ENCODE measurements at regions not wholly inside any gene's neighbourhood (a gene's known extent, or its start where the extent isn't known, plus 50 kb on each side); places are given as distances from the start of the nearest gene placed in this dataset.
"Not testable (repeated sequence)": the region's sequence is repeated elsewhere in the genome, so short reads cannot be mapped to it uniquely, and the experiment has no call there.

DNA sequence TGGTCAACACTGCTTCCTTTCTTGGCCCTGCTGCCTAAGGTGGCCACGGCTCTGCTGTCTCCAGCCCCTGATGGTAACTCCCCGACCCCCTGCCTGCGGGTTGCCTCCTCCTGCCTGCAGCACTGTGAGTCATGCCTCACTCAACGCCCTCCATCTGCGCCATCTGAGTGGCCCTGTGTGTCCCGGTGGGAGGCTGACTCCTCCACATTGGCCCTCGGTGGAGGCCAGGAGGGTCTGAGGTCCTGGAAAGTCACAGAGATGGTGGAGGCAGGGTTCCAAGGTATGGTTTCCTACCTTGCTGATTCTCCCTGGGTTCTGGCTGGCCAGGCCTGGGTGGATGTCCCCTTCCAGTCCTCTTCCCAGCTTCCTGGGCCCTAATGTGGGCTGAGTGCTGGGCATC lies 64.5 kb upstream of the ADAMTS2 start:
- DNase-seq (ENCODE audit: low read depth): no peak

DNA sequence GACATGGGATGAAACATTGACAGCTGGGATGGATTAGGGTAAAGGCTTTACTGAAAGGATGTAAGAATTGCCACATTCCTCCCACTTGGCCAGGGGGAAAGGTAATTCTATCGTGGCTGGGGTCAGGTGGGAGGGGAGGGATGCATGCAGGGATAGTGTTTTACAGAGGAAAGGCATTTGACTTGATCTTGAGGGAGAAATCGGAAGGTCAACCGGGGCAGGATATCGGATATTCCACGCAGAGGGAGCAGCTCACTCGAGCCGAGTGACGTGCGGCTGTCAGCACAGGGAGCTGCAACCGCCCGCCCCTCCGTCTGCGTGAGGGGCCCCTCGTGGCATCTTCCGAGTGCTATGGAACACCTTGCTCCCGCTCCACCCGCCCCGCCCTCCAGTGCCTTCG lies 63.4 kb upstream of the ADAMTS2 start:
- DNase-seq (ENCODE audit: low read depth): no peak

DNA sequence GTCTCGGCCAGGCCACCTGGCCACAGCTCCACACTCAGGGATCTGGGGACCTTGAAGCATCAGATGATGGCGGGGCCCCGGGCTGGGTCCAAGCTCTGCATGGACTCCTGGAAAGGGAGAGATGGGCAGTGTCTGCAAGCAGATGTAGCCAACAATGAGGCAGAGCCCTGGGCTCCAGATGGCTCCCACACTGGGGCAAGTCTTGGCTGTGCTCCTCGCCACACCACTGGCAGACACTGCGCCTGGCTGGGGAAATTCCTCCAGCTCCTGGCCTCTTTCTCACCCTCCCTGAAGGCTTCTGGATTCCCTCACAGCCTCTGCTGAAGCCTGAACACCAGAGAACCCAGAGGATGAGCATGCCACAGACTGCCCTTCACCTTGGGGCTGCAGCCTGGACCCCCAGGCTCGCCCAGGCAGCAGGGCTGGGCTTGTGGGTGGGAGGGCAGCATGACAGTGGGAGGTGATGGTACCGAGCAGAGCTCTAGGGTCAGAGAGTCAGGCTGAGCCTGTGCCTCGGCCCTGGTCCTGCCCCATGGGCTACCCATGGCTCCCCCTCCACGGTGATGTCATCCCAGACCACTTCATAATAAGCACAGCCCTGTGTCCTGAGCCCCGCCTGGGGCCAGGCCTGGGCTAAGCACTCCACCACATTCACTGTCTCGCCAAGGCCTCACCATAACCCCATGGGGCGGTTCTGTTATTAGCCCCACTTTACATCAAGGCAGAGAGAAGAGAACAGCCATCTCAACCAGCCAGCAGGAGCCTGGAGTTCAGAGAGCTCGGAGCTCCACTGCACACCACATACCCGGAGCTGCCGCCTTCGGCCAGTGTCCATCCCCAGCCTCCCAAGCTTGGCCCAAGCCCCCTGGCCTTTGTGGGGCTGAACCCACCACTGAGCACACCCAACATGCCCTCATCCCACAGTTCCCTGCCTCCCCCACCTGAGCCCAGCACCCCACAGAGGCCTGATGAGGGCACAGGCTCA lies 62.2 kb upstream of the ADAMTS2 start:
- DNase-seq (ENCODE audit: low read depth): peak; percentile 24

DNA sequence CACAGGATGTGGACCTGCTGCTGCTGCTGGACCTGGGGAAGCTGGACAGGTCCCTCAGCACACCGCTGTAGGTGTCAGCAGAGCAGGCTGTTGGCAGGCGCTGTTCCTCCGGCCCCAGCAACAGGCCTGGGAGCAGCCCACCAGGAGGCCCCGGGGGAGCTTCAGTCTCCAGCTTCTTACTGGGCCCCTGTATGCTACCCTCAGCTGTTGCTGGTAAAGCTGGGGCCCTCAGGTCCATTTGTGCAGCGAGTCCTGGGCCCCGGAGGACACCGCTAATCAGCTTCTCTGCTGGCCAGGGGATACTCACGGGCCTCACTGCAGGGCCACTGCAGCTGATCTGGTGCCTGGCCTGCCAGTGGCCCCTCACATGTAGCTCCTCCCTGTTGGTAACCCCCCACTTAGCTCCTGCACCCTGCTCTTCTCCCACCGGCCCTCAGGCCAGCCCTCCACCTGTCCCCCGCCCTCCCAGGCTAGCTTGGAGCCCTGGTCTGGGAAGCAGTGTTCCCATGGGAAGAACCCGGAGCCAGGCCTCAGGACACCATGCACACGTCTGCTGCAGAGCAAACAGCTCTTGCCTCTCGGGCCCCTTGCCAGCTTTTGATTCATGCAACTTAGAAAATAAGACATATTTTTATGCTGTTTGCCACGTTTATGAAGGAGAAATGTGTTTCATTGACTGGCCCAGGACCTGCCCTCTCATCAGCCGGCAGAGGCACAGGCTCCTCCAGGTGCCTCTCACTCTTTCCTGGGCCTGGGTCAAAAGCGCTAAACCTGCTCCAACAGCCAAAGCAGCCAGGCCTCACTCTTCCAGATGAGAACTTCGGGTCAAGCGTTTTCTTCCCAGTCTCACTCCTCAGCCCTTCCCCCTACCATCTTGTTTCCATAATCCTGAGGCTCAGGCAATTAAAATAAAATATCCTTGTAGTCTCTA lies 61.0 kb upstream of the ADAMTS2 start:
- DNase-seq (ENCODE audit: low read depth): peak; percentile 28

DNA sequence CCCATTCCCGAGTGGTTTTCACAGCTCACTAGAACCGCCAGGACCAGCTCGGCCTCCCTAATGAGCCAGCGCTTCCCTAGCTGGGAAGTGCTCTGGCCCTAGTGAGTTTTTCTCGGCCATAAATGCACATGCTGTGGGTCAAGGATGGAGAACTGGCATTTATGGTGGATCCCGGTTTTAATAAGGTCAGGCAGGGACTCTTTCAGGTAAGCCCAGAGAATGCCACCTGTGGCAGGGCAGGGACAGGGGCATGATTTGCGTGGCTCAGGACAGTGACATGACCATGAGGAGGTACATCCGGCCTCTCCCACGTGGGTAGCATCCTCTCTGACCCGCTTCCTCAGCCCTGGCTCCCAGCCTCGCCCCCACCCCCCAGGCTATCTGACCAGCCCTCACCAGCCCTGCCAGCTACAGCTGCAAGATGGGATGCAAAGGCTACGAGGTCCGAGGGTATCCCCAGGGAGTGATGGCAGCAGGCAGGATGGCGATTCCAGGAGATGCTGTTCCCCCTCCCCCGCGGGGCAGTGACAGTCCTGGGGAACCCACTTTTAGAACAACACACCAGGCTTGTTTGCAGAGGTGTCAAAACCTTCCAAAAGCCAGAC lies 60.3 kb upstream of the ADAMTS2 start:
- DNase-seq (ENCODE audit: low read depth): no peak

DNA sequence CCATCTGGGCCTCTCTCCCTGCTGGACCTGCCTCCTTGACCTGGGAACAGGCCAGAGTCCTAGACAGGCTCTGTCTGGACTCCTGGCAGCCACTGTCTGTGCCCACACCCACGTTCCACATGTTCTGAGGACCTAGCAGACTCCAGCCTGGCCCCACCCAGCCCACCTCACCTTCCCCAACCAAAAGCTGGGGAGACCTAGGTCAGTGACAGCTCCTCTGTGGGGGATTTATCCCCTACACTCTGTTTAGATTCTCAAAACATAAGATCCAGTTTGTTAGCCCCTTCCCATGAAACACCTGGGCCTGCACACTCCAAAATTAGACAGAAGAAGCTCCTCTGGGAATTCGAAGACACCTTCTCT lies 59.8 kb upstream of the ADAMTS2 start:
- DNase-seq (ENCODE audit: low read depth): no peak

DNA sequence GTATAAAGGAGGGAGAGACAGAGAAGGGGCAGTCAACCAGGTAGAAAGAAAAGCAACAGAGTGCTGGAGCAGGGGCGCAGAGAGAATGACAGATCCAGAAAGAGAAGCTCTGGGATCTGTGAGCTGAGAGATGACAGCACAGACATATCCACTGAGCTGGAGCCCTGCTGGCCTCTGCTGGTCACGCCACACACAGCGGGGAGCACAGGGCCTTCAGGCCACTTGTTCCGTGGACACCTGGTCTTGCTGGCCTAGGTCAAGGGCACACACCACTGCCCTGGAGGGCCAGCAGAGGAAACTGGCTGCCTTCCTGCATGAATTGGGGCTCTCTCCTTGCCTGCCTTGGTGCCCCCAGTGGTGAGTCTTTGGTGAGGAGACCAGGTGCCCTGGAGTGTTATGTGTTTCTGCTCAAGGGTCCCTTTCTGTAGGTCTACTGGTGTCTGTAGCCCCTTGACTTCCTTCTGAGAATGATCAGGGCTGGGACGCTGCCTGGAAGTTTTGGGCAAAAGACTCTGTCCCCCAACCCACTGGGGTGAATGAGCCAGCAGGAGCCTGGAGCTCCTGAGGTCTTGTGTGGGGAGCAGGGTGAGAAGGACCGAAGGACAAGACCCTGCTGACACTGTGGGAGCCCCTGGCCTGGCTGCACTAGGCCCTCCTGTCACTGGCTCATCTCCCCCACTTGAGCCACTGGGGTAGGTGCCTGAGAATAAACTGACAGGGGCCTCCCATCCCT lies 59.2 kb upstream of the ADAMTS2 start:
- DNase-seq (ENCODE audit: low read depth): peak; percentile 17

DNA sequence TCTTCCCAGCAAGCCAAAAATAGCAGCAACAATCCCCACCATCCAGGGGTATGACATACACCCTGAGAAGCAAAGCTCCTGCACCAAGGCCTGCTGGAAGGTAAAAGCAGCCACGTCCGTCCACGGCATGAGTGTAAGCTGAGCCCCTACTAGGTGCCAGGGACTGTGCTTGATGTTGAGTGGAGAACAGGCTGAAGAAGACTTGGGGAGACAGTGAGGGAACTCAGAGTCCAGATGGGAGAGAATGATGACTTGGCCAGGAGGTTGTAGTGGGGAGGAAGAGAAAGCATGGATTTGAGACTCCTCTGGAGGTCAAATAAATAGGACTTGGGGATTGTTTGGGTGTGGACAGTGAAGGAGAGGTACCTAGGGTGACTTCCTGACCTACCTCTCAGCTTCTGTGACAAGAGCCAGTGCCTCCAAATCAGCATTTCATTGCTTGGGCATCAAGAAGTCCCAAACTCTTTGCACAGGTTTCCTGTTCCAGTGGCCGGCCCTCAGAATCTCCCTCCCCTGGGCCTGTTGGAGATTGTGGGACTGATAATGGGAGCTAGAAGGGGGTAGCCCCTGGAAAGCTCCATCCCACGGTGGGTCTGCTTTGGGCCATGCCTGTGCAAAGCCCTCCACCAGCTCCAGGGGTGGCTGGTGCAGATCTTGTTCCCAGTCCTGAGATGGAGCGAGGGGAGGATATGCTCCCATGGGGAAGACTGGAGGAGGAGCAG lies 58.3 kb upstream of the ADAMTS2 start:
- DNase-seq (ENCODE audit: low read depth): no peak

DNA sequence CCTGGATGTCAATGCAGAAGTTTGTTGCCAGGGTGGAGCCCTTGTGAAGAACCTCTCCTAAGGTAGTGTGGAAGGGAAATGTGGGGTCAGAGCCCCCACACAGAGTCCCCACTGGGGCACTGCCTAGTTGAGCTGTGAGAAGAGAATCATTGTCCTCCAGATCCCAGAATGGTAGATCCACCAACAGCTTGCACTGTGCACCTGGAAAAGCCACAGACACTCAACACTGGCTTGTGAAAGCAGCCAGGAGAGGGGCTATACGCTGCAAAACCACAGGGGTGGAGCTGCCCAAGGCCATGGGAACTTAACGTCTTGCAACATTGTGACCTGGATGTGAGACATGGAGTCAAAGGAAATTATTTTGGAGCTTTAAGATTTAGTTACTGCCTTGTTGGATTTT lies 55.2 kb upstream of the ADAMTS2 start:
- DNase-seq (ENCODE audit: low read depth): not testable (repeated sequence)

DNA sequence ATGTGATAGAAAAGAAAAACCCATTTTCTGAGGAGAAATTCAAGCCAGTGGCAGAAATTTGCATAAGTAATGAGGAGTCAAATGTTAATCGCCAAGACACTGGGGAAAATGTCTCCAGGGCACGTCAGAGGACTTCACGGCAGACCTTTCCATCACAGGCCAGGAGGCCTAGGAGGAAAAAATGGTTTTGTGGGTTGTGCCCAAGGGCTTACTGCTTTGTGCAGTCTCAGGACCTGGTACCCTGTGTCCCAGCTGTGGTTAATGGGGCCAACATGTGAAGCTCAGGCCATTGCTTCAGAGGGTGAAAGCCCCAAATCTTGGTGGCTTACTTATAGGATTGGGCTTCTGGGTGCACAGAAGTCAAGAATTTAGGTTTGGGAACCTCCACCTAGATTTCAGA lies 54.8 kb upstream of the ADAMTS2 start:
- no peak for DNase-seq (ENCODE audit: low read depth)

DNA sequence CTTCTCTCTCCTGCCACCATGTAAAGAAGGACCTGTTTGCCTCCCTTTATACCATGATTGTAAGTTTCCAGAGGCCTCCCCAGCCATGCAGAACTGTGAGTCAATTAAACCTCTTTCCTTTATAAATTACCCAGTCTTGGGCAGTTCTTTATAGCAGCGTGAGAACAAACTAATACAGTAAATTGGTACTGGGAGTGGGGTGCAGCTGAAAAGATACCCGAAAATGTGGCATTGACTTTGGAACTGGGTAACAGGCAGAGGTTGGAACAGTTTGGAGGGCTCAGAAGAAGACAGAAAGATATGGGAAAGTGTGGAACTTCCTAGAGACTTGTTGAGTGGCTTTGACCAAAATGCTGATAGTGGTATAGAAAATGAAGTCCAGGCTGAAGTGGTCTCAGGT lies 54.1 kb upstream of the ADAMTS2 start:
- DNase-seq (ENCODE audit: low read depth): not testable (repeated sequence)

DNA sequence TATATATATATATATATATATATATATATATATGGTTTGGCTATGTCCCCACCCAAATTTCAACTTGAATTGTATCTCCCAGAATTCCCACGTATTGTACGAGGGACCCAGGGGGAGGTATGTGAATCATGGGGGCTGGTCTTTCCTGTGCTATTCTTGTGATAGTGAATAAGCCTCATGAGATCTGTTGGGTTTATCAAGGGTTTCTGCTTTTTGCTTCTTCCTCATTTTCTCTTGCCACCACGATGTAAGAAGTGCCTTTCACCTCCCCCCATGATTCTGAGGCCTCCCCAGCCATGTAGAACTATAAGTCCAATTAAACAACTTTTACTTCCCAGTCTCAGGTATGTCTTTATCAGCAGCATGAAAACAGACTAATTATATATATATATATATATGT lies 52.3 kb upstream of the ADAMTS2 start:
- DNase-seq (ENCODE audit: low read depth): no peak
